ENCODE measurements at regions not wholly inside any gene's neighbourhood (a gene's known extent, or its start where the extent isn't known, plus 50 kb on each side); places are given as distances from the start of the nearest gene placed in this dataset.

DNA sequence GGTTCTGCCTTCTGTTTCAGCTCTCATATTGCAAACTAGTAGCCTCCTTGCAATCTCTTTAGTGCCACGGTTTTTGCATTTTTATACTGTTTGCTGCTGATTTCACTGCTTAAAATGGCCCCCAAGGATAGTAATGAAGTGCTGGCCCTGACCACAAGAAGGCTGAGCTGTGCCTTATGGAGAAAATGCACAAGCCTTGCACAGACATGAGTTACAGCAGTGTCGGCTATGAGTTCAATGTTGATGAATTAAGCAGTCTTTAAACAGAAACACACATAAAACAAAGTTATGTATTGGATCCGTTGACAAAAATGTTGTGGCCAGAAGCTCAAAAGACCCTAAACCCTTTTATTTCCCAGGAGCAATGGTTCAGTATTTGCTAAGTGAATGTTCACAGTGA is 210.6 kb upstream of the DYNLRB2 start:
- H3K4me3 ChIP-seq (ENCODE audit: low read depth, low read length): no peak overlapping the region
- TF ChIP-seq, protein P1, sequence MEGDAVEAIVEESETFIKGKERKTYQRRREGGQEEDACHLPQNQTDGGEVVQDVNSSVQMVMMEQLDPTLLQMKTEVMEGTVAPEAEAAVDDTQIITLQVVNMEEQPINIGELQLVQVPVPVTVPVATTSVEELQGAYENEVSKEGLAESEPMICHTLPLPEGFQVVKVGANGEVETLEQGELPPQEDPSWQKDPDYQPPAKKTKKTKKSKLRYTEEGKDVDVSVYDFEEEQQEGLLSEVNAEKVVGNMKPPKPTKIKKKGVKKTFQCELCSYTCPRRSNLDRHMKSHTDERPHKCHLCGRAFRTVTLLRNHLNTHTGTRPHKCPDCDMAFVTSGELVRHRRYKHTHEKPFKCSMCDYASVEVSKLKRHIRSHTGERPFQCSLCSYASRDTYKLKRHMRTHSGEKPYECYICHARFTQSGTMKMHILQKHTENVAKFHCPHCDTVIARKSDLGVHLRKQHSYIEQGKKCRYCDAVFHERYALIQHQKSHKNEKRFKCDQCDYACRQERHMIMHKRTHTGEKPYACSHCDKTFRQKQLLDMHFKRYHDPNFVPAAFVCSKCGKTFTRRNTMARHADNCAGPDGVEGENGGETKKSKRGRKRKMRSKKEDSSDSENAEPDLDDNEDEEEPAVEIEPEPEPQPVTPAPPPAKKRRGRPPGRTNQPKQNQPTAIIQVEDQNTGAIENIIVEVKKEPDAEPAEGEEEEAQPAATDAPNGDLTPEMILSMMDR (IDR thresholded peaks at IDR 0.05; ENCODE audit: insufficient read depth, low read length, missing control alignments): no peak
- ChIA-PET POLR2A (no interaction called here), CTCF (interaction anchor here (0.8 to 1.4 kb wide), 2 partner anchors 9 to 12 kb away, joined by 3 to 4 read pairs; no protein-coding TSS in a partner anchor)
- no peak for DNase-seq (ENCODE audit: low read depth, low spot score)

DNA sequence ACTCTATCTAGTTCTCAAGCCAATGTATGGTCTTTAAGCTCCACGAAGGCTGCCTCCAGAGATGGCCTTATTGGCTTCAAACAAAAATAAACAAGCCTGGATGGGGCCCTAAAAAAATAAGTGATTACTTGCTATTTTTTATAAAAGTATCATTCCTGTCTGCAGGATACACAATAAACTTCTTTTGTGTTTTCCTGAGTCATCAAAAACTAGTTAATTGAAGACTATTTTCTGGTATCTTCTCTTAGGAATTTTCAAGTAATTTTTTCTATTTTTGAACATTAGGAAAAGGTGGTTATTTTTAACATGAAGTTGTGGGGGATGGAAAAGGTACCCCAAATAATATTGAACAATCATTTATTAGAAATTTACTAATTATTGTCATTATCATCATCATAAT is 213.1 kb upstream of the DYNLRB2 start:
- CTCF ChIA-PET: no interaction called here
- POLR2A ChIA-PET: no interaction called here
- H3K4me3 ChIP-seq (ENCODE audit: low read depth, low read length): no peak overlapping the region
- no peak for DNase-seq (ENCODE audit: low read depth, low spot score)
- TF ChIP-seq, protein P1 (IDR thresholded peaks at IDR 0.05; ENCODE audit: insufficient read depth, low read length, missing control alignments): no peak

DNA sequence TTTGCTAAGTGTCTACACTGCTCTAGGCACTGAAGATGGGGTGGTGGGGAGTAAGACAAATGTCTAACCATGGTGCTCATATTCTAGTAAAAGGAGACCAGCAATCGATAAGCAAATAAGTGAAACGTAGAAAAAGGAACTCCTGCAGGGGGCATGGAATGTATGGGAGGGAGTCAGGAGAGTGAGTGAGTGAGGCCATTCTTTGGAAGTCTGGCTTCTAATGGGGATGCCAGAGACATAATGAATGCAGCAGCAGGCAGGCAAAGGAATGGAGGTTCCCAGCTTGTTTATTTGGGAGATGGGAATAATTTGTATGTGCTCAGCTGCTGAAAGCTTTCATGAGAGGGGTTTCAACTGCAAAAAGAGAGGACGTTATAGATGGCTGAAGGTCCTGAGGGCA is 216.4 kb upstream of the DYNLRB2 start:
- no peak overlapping the region for H3K4me3 ChIP-seq (ENCODE audit: low read depth, low read length)
- POLR2A ChIA-PET: no interaction called here
- TF ChIP-seq, protein P1 (IDR thresholded peaks at IDR 0.05; ENCODE audit: insufficient read depth, low read length, missing control alignments): no peak
- DNase-seq (ENCODE audit: low read depth, low spot score): no peak
- CTCF ChIA-PET: no interaction called here

DNA sequence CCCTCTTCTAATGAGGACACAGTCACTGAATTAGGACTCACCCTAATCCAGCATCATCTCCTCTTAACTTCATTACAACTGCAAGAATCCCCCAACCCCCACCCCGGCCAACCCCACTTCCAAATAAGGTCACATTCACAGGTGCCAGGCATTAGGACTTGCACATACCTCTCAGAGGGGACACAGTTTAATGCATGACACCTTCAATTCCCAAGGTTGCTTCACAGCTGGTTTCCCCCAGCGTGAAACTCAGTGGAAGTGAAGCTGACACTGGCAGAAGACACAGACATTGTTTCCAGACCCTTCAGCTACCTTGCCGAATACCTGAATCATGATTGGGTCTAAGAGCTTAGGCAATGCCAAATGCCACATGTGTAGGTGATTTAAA is 217.0 kb upstream of the DYNLRB2 start:
- CTCF ChIA-PET: no interaction called here
- POLR2A ChIA-PET: no interaction called here
- TF ChIP-seq, protein P1 (IDR thresholded peaks at IDR 0.05; ENCODE audit: insufficient read depth, low read length, missing control alignments): no peak
- no peak for DNase-seq (ENCODE audit: low read depth, low spot score)
- H3K4me3 ChIP-seq (ENCODE audit: low read depth, low read length): no peak overlapping the region

DNA sequence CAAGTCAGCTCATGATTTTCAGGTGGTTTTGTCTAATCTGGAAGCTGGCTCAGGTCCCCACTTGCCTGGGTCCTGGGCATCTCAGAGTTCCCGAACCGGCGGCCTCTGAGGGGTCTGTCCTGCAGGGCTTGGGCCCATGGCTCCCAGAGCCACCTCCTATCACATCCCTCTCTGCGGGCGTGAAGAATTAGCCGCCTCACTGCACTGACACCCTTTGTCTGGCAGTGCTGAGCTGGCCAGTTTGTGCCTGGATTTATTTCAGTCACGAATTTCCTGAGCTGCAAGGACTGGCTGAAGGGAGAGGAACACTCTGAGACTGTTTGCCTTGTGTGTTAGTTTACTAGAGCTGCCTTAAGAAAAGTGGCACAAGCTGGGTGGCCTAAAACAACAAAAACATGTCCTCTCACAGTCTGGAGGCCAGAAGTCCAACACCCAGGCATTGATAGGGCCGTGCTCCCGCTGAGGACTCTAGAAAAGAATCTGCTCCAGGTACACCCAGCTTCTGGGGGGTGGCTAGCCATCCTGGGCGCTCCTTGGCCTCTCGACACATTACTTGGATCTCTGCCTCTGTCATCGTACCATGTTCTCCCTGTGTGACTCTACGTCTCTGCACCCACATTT is 217.5 kb upstream of the DYNLRB2 start:
- H3K4me3 ChIP-seq (ENCODE audit: low read depth, low read length): no peak overlapping the region
- ChIA-PET POLR2A (no interaction called here), CTCF (no interaction called here)
- TF ChIP-seq, protein P1 (IDR thresholded peaks at IDR 0.05; ENCODE audit: insufficient read depth, low read length, missing control alignments): no peak
- no peak for DNase-seq (ENCODE audit: low read depth, low spot score)

DNA sequence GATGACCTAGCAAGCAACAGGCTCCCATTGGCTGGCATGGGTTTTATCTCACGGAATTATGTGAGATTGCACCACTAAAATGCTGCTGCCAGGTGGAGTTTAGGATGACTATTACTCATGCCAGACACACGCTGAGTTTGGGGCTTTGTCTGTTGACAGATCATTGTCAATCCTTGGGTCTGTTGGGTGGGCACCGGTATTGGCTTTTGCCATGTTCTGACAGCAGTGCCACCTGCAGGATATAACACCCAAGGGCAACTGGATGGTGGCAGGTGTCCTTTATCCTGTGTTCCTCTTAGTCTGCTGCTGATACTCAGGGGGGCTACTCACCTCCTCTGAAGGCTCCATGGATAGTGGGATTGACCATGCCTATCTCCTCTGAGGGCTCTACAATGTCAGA is 221.6 kb upstream of the DYNLRB2 start:
- ChIA-PET CTCF (no interaction called here), POLR2A (no interaction called here)
- TF ChIP-seq, protein P1 (IDR thresholded peaks at IDR 0.05; ENCODE audit: insufficient read depth, low read length, missing control alignments): no peak
- no peak for DNase-seq (ENCODE audit: low read depth, low spot score)
- no peak overlapping the region for H3K4me3 ChIP-seq (ENCODE audit: low read depth, low read length)

All from AG04449 (cell line).